Pancreas (tissue), 10 donors: ENCODE measurements at regions not wholly inside any gene's neighbourhood (a gene's known extent, or its start where the extent isn't known, plus 50 kb on each side); places are given as distances from the start of the nearest gene placed in this dataset.

Source experiments
- ATAC-seq, 4 donors: fragments of 200-7000 bp; cut with Tn5 transposase; one replicate each; pipeline versions ENCODE4 v1.8.0 to v1.9.1; 2020; ENCODE audit warnings: mild to moderate bottlenecking in 4 of 4, moderate library complexity in 4 of 4
- DNase-seq, 6 donors: peaks; one replicate each; pipeline ENCODE4 v3.0.0-alpha.2; 2020
- FAIRE-seq: peaks from 2 replicates; lab custom pipeline; 2012; peaks lifted over from hg19 to GRCh38; lab: Jason Lieb, UNC
- H3K27ac ChIP-seq, 4 donors: fragments of 200-600 bp; sonication (generic); 1 replicate in 3 of 4; 2 replicates in 1 of 4; pipeline versions ENCODE4 v1.5.0 to v1.8.0; 2020
- H3K27me3 ChIP-seq, 4 donors: fragments of 200-600 bp; one replicate each; pipeline ENCODE4 v1.8.0; 2021
- H3K36me3 ChIP-seq, 3 donors: fragments of 200-600 bp; sonication (generic) in 1 of 3; one replicate each; pipeline versions ENCODE4 v1.5.0 to v1.8.0; 2020 to 2021
- H3K4me1 ChIP-seq, 3 donors: fragments of 200-600 bp; one replicate each; pipeline ENCODE4 v1.8.0; 2021
- H3K4me3 ChIP-seq, 4 donors: fragments of 200-600 bp; sonication (generic) in 2 of 4; one replicate each; pipeline versions ENCODE4 v1.5.0 to v1.8.0; 2020 to 2021
- H3K9me3 ChIP-seq, 4 donors: fragments of 200-600 bp; one replicate each; pipeline ENCODE4 v1.8.0; 2021
- WGBS, 2 donors: extraction: QIAGEN DNeasy Blood & Tissue Kit; methylation state at CpG; one replicate each; pipeline ENCODE4 v1.1.7; 2013; 5-methylcytosine and 5-hydroxymethylcytosine counted together
- intact Hi-C, 3 donors: fragments of 100-400 bp; cut with DNase I; formaldehyde crosslinking; loops; one replicate each; pipeline versions ENCODE4 v1.11.1 to v1.14.2; 2022
- TF ChIP-seq, protein P1 (sequence below), 4 donors: fragments of 200-600 bp; sonication (generic) in 3 of 4; IDR thresholded peaks; one replicate each; pipeline versions ENCODE4 v1.5.0 to v1.8.0; 2021; ENCODE audit warnings: antibody characterized with exemption in 4 of 4
- donor health status: healthy with polysubstance abuse.
- donor health status: DM: no; HTN: no; CAD: no; lungs with moderate emphysema.
- donor health status: DM: no; HTN: no; CAD: no.
- donor health status: control.
- donor health status: control.
- donor health status: Bipolar disorder and iron deficiency.
- donor health status: DM: yes; HTN: yes; CAD: no.
- donor health status: DM: no; HTN: no; CAD: no.
- donor health status: DM: no; HTN: no; CAD: no.
- donor health status: DM: yes; HTN: yes; CAD: no.

DNA sequence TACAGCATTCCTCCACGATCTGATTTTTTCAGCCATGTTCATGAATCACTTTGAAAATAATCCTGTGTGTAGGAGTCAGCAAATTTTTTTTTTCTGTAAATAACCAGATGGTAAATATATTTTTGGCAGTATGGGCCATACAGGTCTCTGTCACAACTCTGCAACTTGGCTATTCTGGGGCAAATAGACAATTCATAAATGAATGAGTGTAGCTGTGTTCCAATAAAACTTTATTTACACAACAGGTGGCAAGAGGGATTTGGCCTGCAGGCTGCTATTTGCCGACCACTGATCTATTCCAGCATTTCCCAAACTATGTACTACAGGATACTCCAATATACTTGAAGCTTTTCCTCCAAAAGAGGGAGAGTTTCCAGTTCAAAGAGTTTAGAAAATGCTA lies 78.7 kb upstream of the SVIL start:
- Histone ChIP-seq H3K36me3 (no peaks in the 10 kb centered on the region), H3K27me3 (no peaks in the 10 kb centered on the region), H3K4me3 (no peak overlapping the region), H3K9me3 (no peaks in the 10 kb centered on the region), H3K27ac (no peak overlapping the region), H3K4me1 (peaks cover 0 to 5% (median 0%) of the 10 kb centered on the region in 3 donors)
- WGBS, 2 donors = 86 to 88% methylated on average over 2 of the region's 2 CpGs
- DNase-seq (no peak), ATAC-seq (no peak), FAIRE-seq (no peak)
- TF ChIP-seq, protein P1, sequence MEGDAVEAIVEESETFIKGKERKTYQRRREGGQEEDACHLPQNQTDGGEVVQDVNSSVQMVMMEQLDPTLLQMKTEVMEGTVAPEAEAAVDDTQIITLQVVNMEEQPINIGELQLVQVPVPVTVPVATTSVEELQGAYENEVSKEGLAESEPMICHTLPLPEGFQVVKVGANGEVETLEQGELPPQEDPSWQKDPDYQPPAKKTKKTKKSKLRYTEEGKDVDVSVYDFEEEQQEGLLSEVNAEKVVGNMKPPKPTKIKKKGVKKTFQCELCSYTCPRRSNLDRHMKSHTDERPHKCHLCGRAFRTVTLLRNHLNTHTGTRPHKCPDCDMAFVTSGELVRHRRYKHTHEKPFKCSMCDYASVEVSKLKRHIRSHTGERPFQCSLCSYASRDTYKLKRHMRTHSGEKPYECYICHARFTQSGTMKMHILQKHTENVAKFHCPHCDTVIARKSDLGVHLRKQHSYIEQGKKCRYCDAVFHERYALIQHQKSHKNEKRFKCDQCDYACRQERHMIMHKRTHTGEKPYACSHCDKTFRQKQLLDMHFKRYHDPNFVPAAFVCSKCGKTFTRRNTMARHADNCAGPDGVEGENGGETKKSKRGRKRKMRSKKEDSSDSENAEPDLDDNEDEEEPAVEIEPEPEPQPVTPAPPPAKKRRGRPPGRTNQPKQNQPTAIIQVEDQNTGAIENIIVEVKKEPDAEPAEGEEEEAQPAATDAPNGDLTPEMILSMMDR (IDR thresholded peaks at IDR 0.05) = no peak
- intact Hi-C loops = no loop called here

DNA sequence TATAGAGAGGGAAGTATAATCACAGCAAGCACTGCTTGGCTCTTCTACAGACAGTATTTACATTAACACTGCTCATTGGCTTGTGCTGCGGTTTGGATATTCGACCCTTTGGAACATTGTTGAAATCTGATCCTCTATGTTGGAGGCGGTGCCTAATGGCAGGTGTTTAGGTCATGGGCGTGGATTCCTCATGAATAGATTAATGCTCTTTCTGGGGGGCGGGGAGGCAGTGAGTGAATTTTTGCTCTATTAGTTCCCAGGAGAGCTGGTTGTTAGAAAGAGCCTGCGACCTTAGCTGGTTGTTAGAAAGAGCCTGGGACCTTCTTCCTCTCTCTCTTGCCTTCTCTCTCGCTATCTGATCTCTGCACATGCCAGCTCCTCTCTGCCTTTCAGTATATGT lies 77.3 kb upstream of the SVIL start:
- Histone ChIP-seq H3K27ac (no peak overlapping the region), H3K4me1 (peaks cover 0 to 5% (median 0%) of the 10 kb centered on the region in 3 donors), H3K36me3 (no peaks in the 10 kb centered on the region), H3K9me3 (no peaks in the 10 kb centered on the region), H3K4me3 (no peak overlapping the region), H3K27me3 (no peaks in the 10 kb centered on the region)
- TF ChIP-seq, protein P1 (IDR thresholded peaks at IDR 0.05) = no peak
- DNase-seq (no peak), ATAC-seq (no peak), FAIRE-seq (no peak)
- 80 to 83% methylated on average over 7 of the region's 7 CpGs for WGBS, 2 donors
- intact Hi-C loops = no loop called here

DNA sequence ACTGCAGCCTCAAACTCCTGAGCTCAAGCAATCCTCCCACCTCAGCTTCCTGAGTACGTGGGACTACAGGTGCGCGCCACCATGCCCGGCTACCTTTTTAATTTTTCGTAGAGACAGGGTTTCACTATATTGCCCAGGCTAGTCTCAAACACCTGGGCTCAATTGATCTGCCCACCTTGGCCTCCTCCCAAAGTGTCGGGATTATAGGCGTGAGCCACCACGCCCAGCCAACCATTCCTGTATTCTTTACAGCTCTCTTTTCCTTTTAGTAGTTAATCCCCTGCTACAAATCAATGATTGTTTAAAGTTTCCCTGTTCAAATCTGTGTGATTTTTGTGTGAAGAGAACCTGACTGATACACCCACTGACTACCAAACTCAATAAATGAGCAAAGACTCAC lies 75.4 kb upstream of the SVIL start:
- WGBS, 2 donors = 79 to 82% methylated on average over 8 of the region's 8 CpGs
- H3K36me3 ChIP-seq = no peaks in the 10 kb centered on the region
- no peaks in the 10 kb centered on the region for H3K27me3 ChIP-seq
- TF ChIP-seq, protein P1 (IDR thresholded peaks at IDR 0.05) = no peak
- no peak overlapping the region for H3K27ac ChIP-seq
- no peak overlapping the region for H3K4me3 ChIP-seq
- no peaks in the 10 kb centered on the region for H3K4me1 ChIP-seq
- H3K9me3 ChIP-seq = no peaks in the 10 kb centered on the region
- ATAC-seq (no peak), FAIRE-seq (no peak), DNase-seq (no peak)
- intact Hi-C loops = no loop called here

DNA sequence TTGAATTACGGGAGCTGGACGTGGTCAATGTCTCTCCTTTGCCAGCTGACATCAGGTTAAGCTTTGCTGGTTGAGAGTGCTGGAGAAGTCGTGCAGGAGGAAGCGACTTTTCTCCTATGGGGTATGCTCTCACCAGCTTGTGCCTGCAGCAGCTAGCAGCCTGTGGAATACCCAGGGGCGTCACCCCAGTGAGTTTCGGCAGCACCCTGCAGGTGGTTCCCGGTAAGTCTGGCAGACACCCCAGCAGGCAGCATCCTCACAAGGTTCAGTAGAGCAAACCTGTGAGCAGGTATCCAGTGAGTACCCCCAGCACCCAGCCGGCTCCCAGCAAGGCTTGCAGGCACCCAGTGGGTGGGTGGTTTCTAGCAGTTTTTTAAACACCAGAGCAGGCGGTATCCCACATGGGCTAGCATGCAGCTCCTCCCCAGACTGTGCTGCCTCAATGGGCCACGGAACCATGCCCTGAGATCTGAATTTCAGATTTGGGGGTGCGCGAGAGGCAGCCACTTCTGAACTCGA lies 74.8 kb upstream of the SVIL start:
- Histone ChIP-seq H3K4me1 (no peaks in the 10 kb centered on the region), H3K9me3 (no peaks in the 10 kb centered on the region), H3K36me3 (no peaks in the 10 kb centered on the region), H3K27me3 (no peaks in the 10 kb centered on the region), H3K4me3 (no peak overlapping the region), H3K27ac (no peak overlapping the region)
- TF ChIP-seq, protein P1 (IDR thresholded peaks at IDR 0.05) = no peak
- intact Hi-C loops = no loop called here
- ATAC-seq = no peak
- 91 to 96% methylated on average over 13 of the region's 13 CpGs for WGBS, 2 donors
- no peak for FAIRE-seq
- no peak for DNase-seq

DNA sequence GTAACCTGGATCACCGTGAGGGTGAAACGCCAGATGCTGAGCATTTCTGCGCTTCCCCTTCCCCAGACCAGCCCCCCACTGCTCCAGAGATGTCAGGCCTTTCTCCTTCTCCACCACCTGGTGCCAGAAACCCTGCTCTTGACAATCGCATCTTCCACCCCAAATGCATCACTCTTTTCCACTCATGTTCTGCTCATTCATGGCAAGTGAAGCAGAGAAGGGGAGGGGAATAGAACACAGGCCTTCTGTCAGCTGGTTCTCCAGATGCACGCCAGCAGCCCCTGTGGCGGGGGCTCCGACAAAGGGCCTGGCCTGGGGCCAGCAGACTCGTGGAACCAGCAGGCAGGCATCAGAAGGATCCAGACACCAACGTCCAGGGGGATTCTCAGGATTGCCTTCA lies 68.5 kb upstream of the SVIL start:
- Histone ChIP-seq H3K4me1 (no peaks in the 10 kb centered on the region), H3K27ac (no peak overlapping the region), H3K36me3 (no peaks in the 10 kb centered on the region), H3K4me3 (no peak overlapping the region), H3K27me3 (no peaks in the 10 kb centered on the region), H3K9me3 (no peaks in the 10 kb centered on the region)
- FAIRE-seq (no peak), DNase-seq (peak in 1 of 6 donors; percentile 27), ATAC-seq (no peak)
- TF ChIP-seq, protein P1 (IDR thresholded peaks at IDR 0.05) = no peak
- intact Hi-C loops = no loop called here
- WGBS, 2 donors = 75 to 82% methylated on average over 9 of the region's 9 CpGs
